ENCODE measurements at regions not wholly inside any gene's neighbourhood (a gene's known extent, or its start where the extent isn't known, plus 50 kb on each side); places are given as distances from the start of the nearest gene placed in this dataset.

DNA sequence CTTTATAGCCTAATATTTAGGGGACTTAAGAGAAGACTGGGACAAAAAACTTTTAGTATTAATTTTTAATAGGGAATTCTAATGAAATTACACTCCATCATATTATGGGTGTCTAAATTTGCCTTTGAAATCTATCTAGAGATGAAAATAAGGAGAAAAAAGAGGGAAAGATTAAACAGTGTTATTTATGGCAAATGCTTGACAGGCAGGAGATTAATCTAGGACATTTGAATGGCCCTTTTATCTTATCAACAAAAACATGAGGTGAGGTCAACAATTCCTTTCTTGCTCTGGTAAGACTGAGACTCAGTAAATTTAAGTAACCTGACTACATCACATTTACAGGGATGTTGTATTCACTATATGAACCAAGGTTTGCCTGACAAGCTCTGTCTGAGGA is 852.8 kb upstream of the CTNND2 start:
- H2BK12ac ChIP-seq (ENCODE audit: low read depth, low read length) = no peak overlapping the region
- H3K4me3 ChIP-seq (ENCODE audit: extremely low read depth in 1 of 4, insufficient read depth in 2 of 4, low read depth in 3 of 4, low read length in 4 of 4) = no peak overlapping the region
- ChIA-PET POLR2A (ENCODE audit: partially characterized antibody) (no interaction called here), CTCF (ENCODE audit: partially characterized antibody) (no interaction called here)
- no peak overlapping the region for H2BK15ac ChIP-seq (ENCODE audit: low read length)
- no peaks in the 10 kb centered on the region for H4K20me1 ChIP-seq (replicated peaks in 1 of 2; ENCODE audit: control insufficient read depth in 1 of 2, insufficient read depth in 2 of 2, low read length in 2 of 2)
- H3K36me3 ChIP-seq (ENCODE audit: control insufficient read depth in 2 of 4, insufficient read depth in 4 of 4, low read length in 3 of 4) = no peaks in the 10 kb centered on the region
- no peaks in the 10 kb centered on the region for H3K79me1 ChIP-seq (ENCODE audit: low read depth, low read length)
- H2AK5ac ChIP-seq (ENCODE audit: low read depth, low read length) = no peak overlapping the region
- H3K18ac ChIP-seq (ENCODE audit: extremely low read depth, low read length) = no peak overlapping the region
- no peak overlapping the region for H3K14ac ChIP-seq (ENCODE audit: insufficient read length)
- no peak overlapping the region for H2BK120ac ChIP-seq (replicated peaks; ENCODE audit: low read depth, low read length)
- DNase-seq (ENCODE audit: low read depth in 1 of 2, low spot score in 2 of 2) = no peak
- H4K5ac ChIP-seq (ENCODE audit: insufficient read length, low read depth, low read length) = no peak overlapping the region
- no peaks in the 10 kb centered on the region for H3K79me2 ChIP-seq (ENCODE audit: control insufficient read depth in 1 of 2, insufficient read depth in 2 of 2, low read length in 2 of 2)
- H3K9me3 ChIP-seq (ENCODE audit: insufficient read depth in 2 of 2, low read depth in 1 of 2, low read length in 1 of 2) = no peaks in the 10 kb centered on the region
- no peaks in the 10 kb centered on the region for H3K4me1 ChIP-seq (replicated peaks in 1 of 4; ENCODE audit: control insufficient read depth in 3 of 4, insufficient read depth in 4 of 4, low read length in 3 of 4)
- no peak overlapping the region for H4K91ac ChIP-seq (replicated peaks; ENCODE audit: insufficient read length, low read length)
- no peak overlapping the region for H4K8ac ChIP-seq (ENCODE audit: extremely low read depth, insufficient read depth, low read length)
- no peak overlapping the region for H3K9ac ChIP-seq (replicated peaks in 1 of 4; ENCODE audit: extremely low read depth in 1 of 4, low read depth in 3 of 4, low read length in 3 of 4)
- H2BK20ac ChIP-seq (ENCODE audit: low read length) = no peak overlapping the region
- no peak for FAIRE-seq
- H3K23me2 ChIP-seq (ENCODE audit: low read depth, low read length) = no peaks in the 10 kb centered on the region
- no peak overlapping the region for H2AFZ ChIP-seq (ENCODE audit: low read length)
- no peak overlapping the region for H3K56ac ChIP-seq (replicated peaks; ENCODE audit: insufficient read length, low read depth, low read length)
- H3K4me2 ChIP-seq (ENCODE audit: insufficient read depth in 1 of 2, low read depth in 2 of 2, low read length in 2 of 2) = no peak overlapping the region
- no peaks in the 10 kb centered on the region for H3K27me3 ChIP-seq (replicated peaks in 1 of 4; ENCODE audit: control insufficient read depth in 3 of 4, extremely low read depth in 1 of 4, insufficient read depth in 3 of 4, low read length in 3 of 4)
- no peak overlapping the region for H3K4ac ChIP-seq (replicated peaks; ENCODE audit: insufficient read length, low read depth, low read length)
- H2BK5ac ChIP-seq (ENCODE audit: low read depth, low read length) = no peak overlapping the region
- no peak overlapping the region for H3K23ac ChIP-seq (ENCODE audit: insufficient read length)
- no peak overlapping the region for H3K27ac ChIP-seq (ENCODE audit: low read depth, low read length)
- TF ChIP-seq KDM1A (IDR thresholded peaks at IDR 0.05; ENCODE audit: borderline replicate concordance, low read length) = no peak
- TF ChIP-seq SIN3A (conservative IDR thresholded peaks at IDR 0.05 in 1 of 2, IDR thresholded peaks at IDR 0.05 in 1 of 2; ENCODE audit: low read depth in 1 of 2, low read length in 2 of 2) = no peak
- TF ChIP-seq SRF (IDR thresholded peaks at IDR 0.05; ENCODE audit: low read depth, low read length) = no peak
- TF ChIP-seq SP2 (IDR thresholded peaks at IDR 0.05; ENCODE audit: low read length) = no peak
- no peak for TF ChIP-seq TCF12 (IDR thresholded peaks at IDR 0.05; ENCODE audit: low read depth, low read length)
- TF ChIP-seq POU5F1 (IDR thresholded peaks at IDR 0.05; ENCODE audit: low read depth, low read length) = no peak
- TF ChIP-seq TAF1 (IDR thresholded peaks at IDR 0.05; ENCODE audit: low read depth, low read length) = no peak
- TF ChIP-seq RNF2 (IDR thresholded peaks at IDR 0.05; ENCODE audit: borderline replicate concordance, low read depth, low read length, missing control alignments, poor library complexity, severe bottlenecking) = no peak
- no peak for TF ChIP-seq HDAC2 (IDR thresholded peaks at IDR 0.05; ENCODE audit: borderline replicate concordance in 1 of 2, low read depth in 2 of 2, low read length in 2 of 2)
- TF ChIP-seq NRF1 (IDR thresholded peaks at IDR 0.05; ENCODE audit: low read depth, low read length) = no peak
- TF ChIP-seq, protein P1, sequence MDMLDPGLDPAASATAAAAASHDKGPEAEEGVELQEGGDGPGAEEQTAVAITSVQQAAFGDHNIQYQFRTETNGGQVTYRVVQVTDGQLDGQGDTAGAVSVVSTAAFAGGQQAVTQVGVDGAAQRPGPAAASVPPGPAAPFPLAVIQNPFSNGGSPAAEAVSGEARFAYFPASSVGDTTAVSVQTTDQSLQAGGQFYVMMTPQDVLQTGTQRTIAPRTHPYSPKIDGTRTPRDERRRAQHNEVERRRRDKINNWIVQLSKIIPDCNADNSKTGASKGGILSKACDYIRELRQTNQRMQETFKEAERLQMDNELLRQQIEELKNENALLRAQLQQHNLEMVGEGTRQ (IDR thresholded peaks at IDR 0.05; ENCODE audit: low read length) = no peak
- TF ChIP-seq, protein P2, sequence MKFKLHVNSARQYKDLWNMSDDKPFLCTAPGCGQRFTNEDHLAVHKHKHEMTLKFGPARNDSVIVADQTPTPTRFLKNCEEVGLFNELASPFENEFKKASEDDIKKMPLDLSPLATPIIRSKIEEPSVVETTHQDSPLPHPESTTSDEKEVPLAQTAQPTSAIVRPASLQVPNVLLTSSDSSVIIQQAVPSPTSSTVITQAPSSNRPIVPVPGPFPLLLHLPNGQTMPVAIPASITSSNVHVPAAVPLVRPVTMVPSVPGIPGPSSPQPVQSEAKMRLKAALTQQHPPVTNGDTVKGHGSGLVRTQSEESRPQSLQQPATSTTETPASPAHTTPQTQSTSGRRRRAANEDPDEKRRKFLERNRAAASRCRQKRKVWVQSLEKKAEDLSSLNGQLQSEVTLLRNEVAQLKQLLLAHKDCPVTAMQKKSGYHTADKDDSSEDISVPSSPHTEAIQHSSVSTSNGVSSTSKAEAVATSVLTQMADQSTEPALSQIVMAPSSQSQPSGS (IDR thresholded peaks at IDR 0.05; ENCODE audit: low read length) = no peak
- no peak for TF ChIP-seq POLR2A (IDR thresholded peaks at IDR 0.05; ENCODE audit: control extremely low read depth in 1 of 2, low read depth in 2 of 2, low read length in 2 of 2)

Data from H1 (cell line).